ENCODE measurements at regions not wholly inside any gene's neighbourhood (a gene's known extent, or its start where the extent isn't known, plus 50 kb on each side); places are given as distances from the start of the nearest gene placed in this dataset.

GRCh38 chr14:22107753-22108152 lies 434.1 kb upstream of the OR4E1 start:
- TF ChIP-seq CTCF (IDR thresholded peaks at IDR 0.05): no peak
- TF ChIP-seq POLR2A (IDR thresholded peaks at IDR 0.05): no peak
- TF ChIP-seq POLR2AphosphoS5 (IDR thresholded peaks at IDR 0.05): no peak
- TF ChIP-seq EP300 (IDR thresholded peaks at IDR 0.05): no peak
